ENCODE measurements at regions not wholly inside any gene's neighbourhood (a gene's known extent, or its start where the extent isn't known, plus 50 kb on each side); places are given as distances from the start of the nearest gene placed in this dataset.
"Not testable (repeated sequence)": the region's sequence is repeated elsewhere in the genome, so short reads cannot be mapped to it uniquely, and the experiment has no call there.

GRCh38 chr15:22179043-22179442 lies 98.7 kb downstream of the OR4M2 start:
- not testable (repeated sequence) for TF ChIP-seq CTCF, POLR2A (IDR thresholded peaks at IDR 0.05)

Data from testis (tissue), 2 donors.